DND-41 (cell line): ENCODE measurements at regions not wholly inside any gene's neighbourhood (a gene's known extent, or its start where the extent isn't known, plus 50 kb on each side); places are given as distances from the start of the nearest gene placed in this dataset.

Source experiments
- ATAC-seq: fragments of 200-7000 bp; cut with Tn5 transposase; 3 replicates; pipeline ENCODE4 v1.9.1; 2021; ENCODE audit warnings: low read depth; ENCODE audit not compliant: insufficient read depth
- DNase-seq: peaks from one replicate; pipeline ENCODE4 v3.0.0-alpha.2; 2020
- H2AFZ ChIP-seq: 2 replicates; pipeline ENCODE4 v1.6.0; 2012; ENCODE audit warnings: low read depth, low read length
- H3K27ac ChIP-seq: 2 replicates; pipeline ENCODE4 v1.5.1; 2012; ENCODE audit warnings: low read length, inconsistent platforms
- H3K27me3 ChIP-seq: fragments of 200-600 bp; sonication (generic); 2 replicates; pipeline ENCODE4 v1.6.0; 2012; ENCODE audit warnings: low read length, mild to moderate bottlenecking, inconsistent platforms; ENCODE audit not compliant: insufficient read depth, poor library complexity
- H3K36me3 ChIP-seq: 2 replicates; pipeline ENCODE4 v1.5.1; 2012; ENCODE audit warnings: low read length, inconsistent platforms; ENCODE audit not compliant: insufficient read depth
- H3K4me1 ChIP-seq: 2 replicates; pipeline ENCODE4 v1.5.1; 2012; ENCODE audit warnings: mild to moderate bottlenecking, low read length; ENCODE audit not compliant: insufficient read depth
- H3K4me2 ChIP-seq: 2 replicates; pipeline ENCODE4 v1.6.0; 2012; ENCODE audit warnings: mild to moderate bottlenecking, moderate library complexity, low read length, inconsistent platforms; ENCODE audit not compliant: insufficient read depth
- H3K4me3 ChIP-seq, 2 experiments: fragments of 200-600 bp in 1 of 2; shearing (Covaris generic) in 1 of 2; 2 replicates each; pipeline ENCODE4 v1.5.1; 2012 to 2016; ENCODE audit warnings: inconsistent platforms in 2 of 2, low read length in 2 of 2, mild to moderate bottlenecking in 2 of 2, low read depth in 1 of 2, moderate library complexity in 1 of 2
- H3K79me2 ChIP-seq: 2 replicates; pipeline ENCODE4 v1.6.0; 2012; ENCODE audit warnings: low read length, inconsistent platforms; ENCODE audit not compliant: insufficient read depth
- H3K9ac ChIP-seq: 2 replicates; pipeline ENCODE4 v1.6.0; 2012; ENCODE audit warnings: low read depth, mild to moderate bottlenecking, inconsistent platforms, low read length, moderate library complexity
- H3K9me3 ChIP-seq: 2 replicates; pipeline ENCODE4 v1.5.1; 2012; ENCODE audit warnings: low read length, moderate library complexity, mild to moderate bottlenecking, inconsistent platforms; ENCODE audit not compliant: insufficient read depth, severe bottlenecking
- H4K20me1 ChIP-seq: 2 replicates; pipeline ENCODE4 v1.6.0; 2012; ENCODE audit warnings: low read length; ENCODE audit not compliant: insufficient read depth
- CTCF ChIP-seq: IDR thresholded peaks from 2 replicates; pipeline ENCODE4 v1.5.1; 2012; ENCODE audit warnings: borderline replicate concordance, low read length, moderate library complexity, mild to moderate bottlenecking; ENCODE audit not compliant: poor library complexity, severe bottlenecking; ENCODE audit errors: extremely low read depth
- EZH2 ChIP-seq: IDR thresholded peaks from 3 replicates; pipeline ENCODE4 v1.6.1; 2012; ENCODE audit warnings: borderline replicate concordance, low read depth, mild to moderate bottlenecking, moderate library complexity, low read length, inconsistent platforms; ENCODE audit not compliant: severe bottlenecking

DNA sequence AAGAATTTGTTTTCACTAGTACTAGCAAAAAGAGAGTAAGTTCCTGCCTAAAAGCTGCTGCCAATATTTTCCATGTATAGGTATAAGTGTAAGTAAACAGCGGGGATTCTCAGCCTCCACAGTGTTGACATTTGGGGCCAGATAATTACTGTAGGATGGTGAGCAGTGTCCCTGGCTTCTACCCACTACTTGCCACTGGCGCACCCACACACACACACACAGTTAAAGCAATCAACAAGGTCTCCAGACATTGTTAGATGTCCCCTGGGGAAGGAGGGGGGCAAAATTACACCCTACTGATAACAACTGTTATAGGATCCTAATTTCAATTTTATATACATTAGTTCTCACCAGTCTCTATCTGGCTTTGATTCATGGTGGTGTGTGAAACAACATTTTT, 417.0 kb upstream of the PSMD7 start:
- Histone ChIP-seq H3K36me3 (no peaks in the 10 kb centered on the region), H4K20me1 (no peaks in the 10 kb centered on the region), H2AFZ (no peak overlapping the region), H3K27ac (no peak overlapping the region), H3K4me1 (no peaks in the 10 kb centered on the region), H3K79me2 (no peaks in the 10 kb centered on the region), H3K4me2 (no peak overlapping the region), H3K27me3 (peaks cover 4% of the 10 kb centered on the region), H3K9ac (no peak overlapping the region), H3K4me3 (no peak overlapping the region), H3K9me3 (no peaks in the 10 kb centered on the region)
- ATAC-seq (no peak), DNase-seq (no peak)
- TF ChIP-seq EZH2, result no peak
- no peak for TF ChIP-seq CTCF

DNA sequence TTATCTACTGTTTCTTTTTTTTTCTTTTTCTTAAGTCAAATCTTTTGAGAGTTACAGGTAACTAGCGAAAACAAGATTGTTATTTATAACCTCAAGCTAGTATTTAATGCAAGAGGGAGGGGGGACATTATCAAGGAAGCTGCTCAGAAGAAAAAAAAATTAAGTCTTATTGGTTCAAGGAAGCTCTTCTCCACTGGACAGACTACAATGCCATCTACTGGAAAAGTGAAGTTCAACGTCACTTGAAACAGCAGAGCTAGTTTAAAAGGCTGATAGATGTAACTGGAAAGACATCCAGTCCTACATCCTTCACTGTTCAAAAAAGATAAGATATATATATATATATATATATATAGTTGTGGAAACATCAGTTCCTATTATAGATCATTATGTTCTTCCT, 418.0 kb upstream of the PSMD7 start:
- Histone ChIP-seq H3K9ac (no peak overlapping the region), H3K4me2 (no peak overlapping the region)
- DNase-seq, result no peak

GRCh38 chr16:73877150-73877549, 419.5 kb upstream of the PSMD7 start:
- Histone ChIP-seq H3K9me3 (no peaks in the 10 kb centered on the region), H3K79me2 (no peaks in the 10 kb centered on the region), H3K4me1 (peaks cover 6% of the 10 kb centered on the region), H4K20me1 (no peaks in the 10 kb centered on the region), H2AFZ (no peak overlapping the region), H3K27ac (no peak overlapping the region), H3K4me2 (no peak overlapping the region), H3K27me3 (no peaks in the 10 kb centered on the region), H3K9ac (no peak overlapping the region), H3K36me3 (no peaks in the 10 kb centered on the region), H3K4me3 (no peak overlapping the region)
- no peak for ATAC-seq
- TF ChIP-seq EZH2, result no peak
- DNase-seq, result no peak

More for the DNA sequence above, 418.0 kb upstream of the PSMD7 start:
- no peaks in the 10 kb centered on the region for H4K20me1 ChIP-seq
- TF ChIP-seq CTCF, result peak; percentile 63
- no peak for TF ChIP-seq EZH2
- H3K4me3 ChIP-seq, result no peak overlapping the region
- H3K27me3 ChIP-seq, result no peaks in the 10 kb centered on the region
- H3K4me1 ChIP-seq, result peaks cover 1% of the 10 kb centered on the region
- H3K36me3 ChIP-seq, result no peaks in the 10 kb centered on the region
- peak; percentile 56; the same call in 2 of the 3 replicates for ATAC-seq
- H2AFZ ChIP-seq, result no peak overlapping the region
- H3K9me3 ChIP-seq, result no peaks in the 10 kb centered on the region
- H3K79me2 ChIP-seq, result no peaks in the 10 kb centered on the region
- no peak overlapping the region for H3K27ac ChIP-seq

DNA sequence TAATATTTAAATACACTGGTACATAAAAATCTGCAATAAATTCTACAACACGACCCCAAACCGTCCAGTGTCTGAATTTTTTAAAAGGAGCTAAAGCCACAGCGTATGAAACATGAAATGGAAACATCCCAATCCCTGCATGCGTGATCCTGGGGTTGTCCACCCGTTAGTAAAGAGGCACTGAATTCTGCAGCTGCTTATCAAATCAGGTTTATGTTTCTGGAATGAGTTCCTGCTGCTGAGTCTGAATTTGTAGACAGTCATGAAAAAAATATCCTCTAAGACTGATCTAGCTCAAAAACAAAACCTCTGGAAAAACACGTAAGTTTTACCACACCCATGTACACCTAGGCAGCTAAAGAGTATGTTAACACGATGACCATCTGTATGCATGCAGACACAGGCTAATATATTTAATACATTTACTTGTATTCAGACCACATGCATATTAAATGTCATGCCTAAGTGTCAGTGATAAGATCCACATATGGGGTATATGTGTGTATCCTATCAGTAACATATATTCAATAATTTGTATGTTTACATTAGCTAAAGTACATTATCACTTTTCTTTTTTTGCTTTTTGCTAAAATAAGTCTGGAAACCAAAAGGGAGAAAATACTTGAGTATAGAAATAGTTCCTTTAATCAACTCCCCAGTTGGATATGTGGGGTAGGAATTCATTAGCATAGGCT, 420.5 kb upstream of the PSMD7 start:
- H2AFZ ChIP-seq, result no peak overlapping the region
- H3K9ac ChIP-seq, result no peak overlapping the region
- no peaks in the 10 kb centered on the region for H3K27me3 ChIP-seq
- no peak for TF ChIP-seq CTCF
- TF ChIP-seq EZH2, result no peak
- no peak overlapping the region for H3K27ac ChIP-seq
- H3K9me3 ChIP-seq, result no peaks in the 10 kb centered on the region
- H4K20me1 ChIP-seq, result no peaks in the 10 kb centered on the region
- ATAC-seq, result no peak
- no peaks in the 10 kb centered on the region for H3K36me3 ChIP-seq
- no peaks in the 10 kb centered on the region for H3K79me2 ChIP-seq
- no peak for DNase-seq
- H3K4me3 ChIP-seq, result no peak overlapping the region
- no peak overlapping the region for H3K4me2 ChIP-seq
- peaks cover 6% of the 10 kb centered on the region for H3K4me1 ChIP-seq
